Fibroblast of lung (primary cell): ENCODE measurements at regions not wholly inside any gene's neighbourhood (a gene's known extent, or its start where the extent isn't known, plus 50 kb on each side); places are given as distances from the start of the nearest gene placed in this dataset.

Experiments used
- DNase-seq, 2 donors: peaks; one replicate each; pipeline versions ENCODE4 v3.0.0 to v3.0.0-alpha.2; 2010; ENCODE audit warnings: low read depth in 2 of 2
- H2AFZ ChIP-seq: 2 replicates; pipeline ENCODE4 v1.5.1; 2012; ENCODE audit warnings: low read length, control low read depth, inconsistent platforms
- H3K27ac ChIP-seq: 2 replicates; pipeline ENCODE4 v1.5.1; 2011; ENCODE audit warnings: low read length, control low read depth; ENCODE audit not compliant: insufficient read depth
- H3K27me3 ChIP-seq: 2 replicates; pipeline ENCODE4 v1.5.1; 2011; ENCODE audit warnings: mild to moderate bottlenecking, low read length; ENCODE audit not compliant: control insufficient read depth, insufficient read depth
- H3K36me3 ChIP-seq: 2 replicates; pipeline ENCODE4 v1.5.1; 2011; ENCODE audit warnings: low read length; ENCODE audit not compliant: control insufficient read depth, insufficient read depth
- H3K4me1 ChIP-seq: 2 replicates; pipeline ENCODE4 v1.5.1; 2011; ENCODE audit warnings: low read length; ENCODE audit not compliant: control insufficient read depth, insufficient read depth; ENCODE audit errors: extremely low read depth
- H3K4me2 ChIP-seq: 2 replicates; pipeline ENCODE4 v1.5.1; 2011; ENCODE audit warnings: low read length, control low read depth; ENCODE audit not compliant: insufficient read depth; ENCODE audit errors: extremely low read depth
- H3K4me3 ChIP-seq, 4 experiments: fragments of 200-600 bp in 1 of 4; sonication (generic) in 1 of 4; replicated peaks in 1 of 4; 2 replicates each; pipeline ENCODE4 v1.5.1; 2011 to 2016; ENCODE audit warnings: low read length in 4 of 4, low read depth in 3 of 4, mild to moderate bottlenecking in 3 of 4, control low read depth in 2 of 4, inconsistent platforms in 1 of 4, mixed read lengths in 1 of 4; ENCODE audit not compliant: insufficient read depth in 1 of 4; ENCODE audit errors: control extremely low read depth in 1 of 4
- H3K79me2 ChIP-seq: 2 replicates; pipeline ENCODE4 v1.5.1; 2012; ENCODE audit warnings: mild to moderate bottlenecking, low read length, inconsistent platforms; ENCODE audit not compliant: control insufficient read depth, insufficient read depth
- H3K9ac ChIP-seq: 2 replicates; pipeline ENCODE4 v1.5.1; 2011; ENCODE audit warnings: mild to moderate bottlenecking, low read length, control low read depth; ENCODE audit not compliant: insufficient read depth
- H3K9me3 ChIP-seq: 2 replicates; pipeline ENCODE4 v1.5.1; 2012; ENCODE audit warnings: low read depth, low read length; ENCODE audit not compliant: control insufficient read depth, insufficient read depth
- H4K20me1 ChIP-seq: 2 replicates; pipeline ENCODE4 v1.5.1; 2011; ENCODE audit warnings: low read length; ENCODE audit not compliant: control insufficient read depth, insufficient read depth; ENCODE audit errors: extremely low read depth
- EZH2 ChIP-seq: IDR thresholded peaks from 2 replicates; pipeline ENCODE4 v1.5.1; 2012; ENCODE audit warnings: low read length, control low read depth, mild to moderate bottlenecking; ENCODE audit errors: missing control alignments
- TF ChIP-seq, protein P1 (sequence below), 2 donors: IDR thresholded peaks in 1 of 2; conservative IDR thresholded peaks in 1 of 2; 1 replicate in 1 of 2; 2 replicates in 1 of 2; pipeline ENCODE4 v1.5.1; 2011 to 2012; ENCODE audit warnings: low read length in 2 of 2, control low read depth in 1 of 2, inconsistent platforms in 1 of 2, low read depth in 1 of 2, mild to moderate bottlenecking in 1 of 2

DNA sequence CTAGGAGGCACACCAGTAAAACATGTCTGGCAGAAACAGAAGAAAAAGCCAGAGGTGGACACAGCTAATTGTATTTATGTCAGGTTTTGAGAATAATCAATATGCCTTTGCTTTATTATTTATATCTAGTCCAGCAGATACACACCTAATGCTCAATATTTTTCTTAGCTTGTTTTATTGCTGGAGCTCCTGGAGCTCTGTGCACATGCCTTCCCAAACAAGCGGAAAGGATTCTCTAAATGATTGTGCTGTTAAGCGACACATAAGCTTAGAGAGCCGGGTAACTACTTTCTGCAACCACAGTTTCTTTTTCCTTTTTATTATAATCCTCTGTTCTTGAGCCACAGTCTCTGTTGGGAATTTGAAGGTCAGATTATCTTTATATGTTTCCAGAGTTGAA, 177.3 kb upstream of the ST6GAL2 start:
- H2AFZ ChIP-seq = no peak overlapping the region
- no peaks in the 10 kb centered on the region for H3K4me1 ChIP-seq
- no peak overlapping the region for H3K4me2 ChIP-seq
- H3K4me3 ChIP-seq = no peak overlapping the region
- H3K27me3 ChIP-seq = no peaks in the 10 kb centered on the region
- H3K27ac ChIP-seq = no peak overlapping the region
- no peaks in the 10 kb centered on the region for H3K36me3 ChIP-seq
- no peaks in the 10 kb centered on the region for H4K20me1 ChIP-seq
- TF ChIP-seq EZH2 = no peak
- TF ChIP-seq, protein P1, sequence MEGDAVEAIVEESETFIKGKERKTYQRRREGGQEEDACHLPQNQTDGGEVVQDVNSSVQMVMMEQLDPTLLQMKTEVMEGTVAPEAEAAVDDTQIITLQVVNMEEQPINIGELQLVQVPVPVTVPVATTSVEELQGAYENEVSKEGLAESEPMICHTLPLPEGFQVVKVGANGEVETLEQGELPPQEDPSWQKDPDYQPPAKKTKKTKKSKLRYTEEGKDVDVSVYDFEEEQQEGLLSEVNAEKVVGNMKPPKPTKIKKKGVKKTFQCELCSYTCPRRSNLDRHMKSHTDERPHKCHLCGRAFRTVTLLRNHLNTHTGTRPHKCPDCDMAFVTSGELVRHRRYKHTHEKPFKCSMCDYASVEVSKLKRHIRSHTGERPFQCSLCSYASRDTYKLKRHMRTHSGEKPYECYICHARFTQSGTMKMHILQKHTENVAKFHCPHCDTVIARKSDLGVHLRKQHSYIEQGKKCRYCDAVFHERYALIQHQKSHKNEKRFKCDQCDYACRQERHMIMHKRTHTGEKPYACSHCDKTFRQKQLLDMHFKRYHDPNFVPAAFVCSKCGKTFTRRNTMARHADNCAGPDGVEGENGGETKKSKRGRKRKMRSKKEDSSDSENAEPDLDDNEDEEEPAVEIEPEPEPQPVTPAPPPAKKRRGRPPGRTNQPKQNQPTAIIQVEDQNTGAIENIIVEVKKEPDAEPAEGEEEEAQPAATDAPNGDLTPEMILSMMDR (conservative IDR thresholded peaks at IDR 0.05 in 1 of 2, IDR thresholded peaks at IDR 0.05 in 1 of 2; ENCODE audit: low read depth in 1 of 2, low read length in 2 of 2) = no peak
- H3K9ac ChIP-seq = no peak overlapping the region
- DNase-seq = no peak
- H3K79me2 ChIP-seq = no peaks in the 10 kb centered on the region
- no peaks in the 10 kb centered on the region for H3K9me3 ChIP-seq

DNA sequence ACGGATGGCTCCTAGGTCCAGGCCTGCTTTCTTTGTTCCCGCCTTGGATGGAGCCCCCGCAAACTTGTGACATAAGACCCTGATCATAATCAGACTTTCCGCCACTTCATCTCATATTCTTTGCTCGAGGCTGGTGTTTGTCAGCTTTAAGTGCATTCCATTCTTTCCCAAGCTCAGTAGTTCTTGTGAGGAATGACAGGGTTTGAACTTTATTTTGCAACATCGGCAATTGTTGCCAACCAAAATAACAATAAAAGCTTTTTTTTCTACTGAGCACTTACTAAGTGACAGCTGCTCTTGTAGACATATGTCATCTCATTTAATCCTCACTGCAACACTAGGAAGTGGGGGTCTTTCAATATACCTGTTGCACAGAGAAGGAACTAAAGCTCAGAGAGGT, 178.8 kb upstream of the ST6GAL2 start:
- Histone ChIP-seq H3K79me2 (no peaks in the 10 kb centered on the region), H3K27me3 (no peaks in the 10 kb centered on the region), H3K36me3 (no peaks in the 10 kb centered on the region), H3K9me3 (no peaks in the 10 kb centered on the region), H3K4me1 (no peaks in the 10 kb centered on the region), H4K20me1 (no peaks in the 10 kb centered on the region), H3K4me3 (no peak overlapping the region), H3K4me2 (no peak overlapping the region), H3K27ac (no peak overlapping the region), H3K9ac (no peak overlapping the region), H2AFZ (no peak overlapping the region)
- TF ChIP-seq EZH2 = no peak
- TF ChIP-seq, protein P1 (conservative IDR thresholded peaks at IDR 0.05 in 1 of 2, IDR thresholded peaks at IDR 0.05 in 1 of 2; ENCODE audit: low read depth in 1 of 2, low read length in 2 of 2) = no peak
- no peak for DNase-seq

DNA sequence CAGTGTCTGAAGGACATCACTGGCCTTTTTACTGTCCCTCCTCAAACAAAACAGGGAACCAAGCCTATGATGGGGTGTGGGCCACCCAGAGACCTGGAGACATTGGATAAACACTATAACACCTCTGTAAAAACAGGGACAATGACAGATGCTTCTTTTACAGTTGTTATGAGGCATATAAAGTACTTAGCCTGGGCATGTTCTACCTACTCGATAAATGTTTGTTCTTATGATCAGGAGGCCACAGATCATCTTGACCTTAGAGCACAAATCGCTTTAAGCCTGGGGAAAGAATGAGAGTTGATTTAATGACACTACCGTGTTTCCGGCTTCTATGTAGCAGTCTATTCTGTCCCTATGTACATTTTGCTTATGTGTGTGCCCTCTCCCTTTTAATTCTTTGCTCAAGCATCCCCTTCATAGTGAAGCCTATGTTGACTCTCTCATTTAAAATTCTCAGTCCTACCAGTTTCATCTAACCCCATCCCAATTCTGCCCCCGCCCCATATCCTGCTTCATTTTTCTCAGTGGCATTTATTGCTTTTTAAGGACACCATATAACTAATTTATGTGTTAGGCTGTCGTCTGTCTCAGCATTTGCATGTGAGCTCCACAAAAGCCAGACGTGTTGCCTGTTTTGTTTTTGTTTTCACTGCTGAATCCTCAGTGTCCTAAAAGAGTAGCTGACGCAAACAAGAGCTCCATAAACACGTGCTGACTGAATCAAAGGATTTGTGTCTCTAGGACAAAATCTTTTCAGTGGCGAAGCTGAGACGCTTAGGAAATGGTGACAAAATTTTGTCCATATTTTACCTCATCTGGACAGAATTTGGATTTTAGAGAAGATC, 182.3 kb upstream of the ST6GAL2 start:
- Histone ChIP-seq H2AFZ (no peak overlapping the region), H4K20me1 (no peaks in the 10 kb centered on the region), H3K4me1 (no peaks in the 10 kb centered on the region), H3K4me3 (no peak overlapping the region), H3K79me2 (no peaks in the 10 kb centered on the region), H3K36me3 (no peaks in the 10 kb centered on the region), H3K4me2 (no peak overlapping the region), H3K27me3 (no peaks in the 10 kb centered on the region), H3K9me3 (no peaks in the 10 kb centered on the region), H3K9ac (no peak overlapping the region), H3K27ac (no peak overlapping the region)
- no peak for DNase-seq
- TF ChIP-seq EZH2 = no peak
- TF ChIP-seq, protein P1 (conservative IDR thresholded peaks at IDR 0.05 in 1 of 2, IDR thresholded peaks at IDR 0.05 in 1 of 2; ENCODE audit: low read depth in 1 of 2, low read length in 2 of 2) = no peak
